AG20443 (cell line): ENCODE measurements at regions not wholly inside any gene's neighbourhood (a gene's known extent, or its start where the extent isn't known, plus 50 kb on each side); places are given as distances from the start of the nearest gene placed in this dataset.

ENCODE experiments used
- DNase-seq: peaks from one replicate; pipeline ENCODE4 v3.0.0; 2012; ENCODE audit warnings: low spot score, mixed read lengths

GRCh38 chr13:97630725-97631124 is 196.8 kb downstream of the RAP2A start:
- DNase-seq = no peak

- DNase-seq = no peak
Observed at GRCh38 chr13:97631158-97631557, 197.2 kb downstream of the RAP2A start.

- no peak for DNase-seq
Observed at GRCh38 chr13:97639236-97639635, 205.3 kb downstream of the RAP2A start.

- no peak for DNase-seq
Observed at GRCh38 chr13:97640268-97640667, 206.3 kb downstream of the RAP2A start.

GRCh38 chr13:97648171-97648880 is 214.4 kb downstream of the RAP2A start:
- no peak for DNase-seq

GRCh38 chr13:97648881-97649224 is 214.9 kb downstream of the RAP2A start:
- DNase-seq = no peak

- DNase-seq = peak; percentile 38
Observed at GRCh38 chr13:97653443-97654140, 219.6 kb downstream of the RAP2A start.

GRCh38 chr13:97654236-97654635 is 220.3 kb downstream of the RAP2A start:
- no peak for DNase-seq

GRCh38 chr13:97658556-97658955 is 224.6 kb downstream of the RAP2A start:
- DNase-seq = no peak

- peak; percentile 29 for DNase-seq
Observed at GRCh38 chr13:97659602-97660001, 225.6 kb downstream of the RAP2A start.

GRCh38 chr13:97660594-97661260 is 226.8 kb downstream of the RAP2A start:
- DNase-seq = no peak

GRCh38 chr13:97686594-97686993 is 252.6 kb downstream of the RAP2A start:
- no peak for DNase-seq

- no peak for DNase-seq
Observed at GRCh38 chr13:97692628-97693027, 258.7 kb downstream of the RAP2A start.

- DNase-seq = no peak
Observed at GRCh38 chr13:97695684-97696083, 257.8 kb upstream of the IPO5 start.

GRCh38 chr13:97696921-97697320 is 256.6 kb upstream of the IPO5 start:
- DNase-seq = no peak

GRCh38 chr13:97700306-97700848 is 253.1 kb upstream of the IPO5 start:
- no peak for DNase-seq

GRCh38 chr13:97702614-97703013 is 250.9 kb upstream of the IPO5 start:
- DNase-seq = no peak

- no peak for DNase-seq
Observed at GRCh38 chr13:97710797-97711196, 242.7 kb upstream of the IPO5 start.

GRCh38 chr13:97712770-97713169 is 240.7 kb upstream of the IPO5 start:
- no peak for DNase-seq

GRCh38 chr13:97715763-97716162 is 237.7 kb upstream of the IPO5 start:
- DNase-seq = no peak

GRCh38 chr13:97716746-97717145 is 236.7 kb upstream of the IPO5 start:
- no peak for DNase-seq

GRCh38 chr13:97719736-97720135 is 233.7 kb upstream of the IPO5 start:
- DNase-seq = no peak

GRCh38 chr13:97720896-97721295 is 232.6 kb upstream of the IPO5 start:
- no peak for DNase-seq
